ENCODE measurements at regions not wholly inside any gene's neighbourhood (a gene's known extent, or its start where the extent isn't known, plus 50 kb on each side); places are given as distances from the start of the nearest gene placed in this dataset.

DNA sequence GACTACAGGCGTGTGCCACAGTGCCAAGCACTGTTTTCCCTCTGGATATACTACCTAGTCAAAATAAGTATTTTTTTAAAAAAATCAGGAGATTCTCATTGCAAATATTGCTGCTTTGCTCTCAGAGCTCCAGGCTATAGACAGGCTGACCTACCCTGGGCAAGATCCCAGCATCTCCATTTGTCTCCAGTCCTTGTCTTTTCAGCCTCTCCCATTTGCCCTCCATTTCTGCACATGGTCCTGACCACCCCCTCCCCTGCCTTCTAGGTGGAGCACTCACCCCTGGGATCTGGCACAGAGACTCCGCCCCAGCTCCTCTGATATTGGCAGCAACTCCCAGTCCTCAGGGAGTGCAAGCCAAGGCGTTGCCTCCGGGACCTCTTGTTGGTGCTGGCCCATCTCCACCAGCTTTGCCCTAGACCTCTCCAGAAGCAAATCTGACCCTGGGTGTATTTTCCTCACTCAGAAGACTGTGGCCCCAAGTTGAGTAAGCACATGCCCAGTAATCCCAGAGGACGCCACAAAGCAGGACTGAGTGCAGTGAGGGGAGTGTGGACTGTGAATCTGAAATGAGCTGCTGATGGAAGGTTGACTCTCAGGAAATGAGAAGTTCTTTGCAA, 120.6 kb downstream of the MTPAP start:
- intact Hi-C loops (cut with DNase I), result no loop called here
- TF ChIP-seq CTCF (IDR thresholded peaks at IDR 0.05), result no peak
- no peak overlapping the region for H3K9ac ChIP-seq (ENCODE audit: low read depth in 2 of 2, low read length in 2 of 2)
- DNase-seq, result no peak
- no peaks in the 10 kb centered on the region for H3K36me3 ChIP-seq
- no peak overlapping the region for H3K4me3 ChIP-seq
- H3K27ac ChIP-seq, result no peak overlapping the region
- H3K9me3 ChIP-seq, result no peaks in the 10 kb centered on the region
- no peaks in the 10 kb centered on the region for H3K4me1 ChIP-seq
- H3K27me3 ChIP-seq, result no peaks in the 10 kb centered on the region

DNA sequence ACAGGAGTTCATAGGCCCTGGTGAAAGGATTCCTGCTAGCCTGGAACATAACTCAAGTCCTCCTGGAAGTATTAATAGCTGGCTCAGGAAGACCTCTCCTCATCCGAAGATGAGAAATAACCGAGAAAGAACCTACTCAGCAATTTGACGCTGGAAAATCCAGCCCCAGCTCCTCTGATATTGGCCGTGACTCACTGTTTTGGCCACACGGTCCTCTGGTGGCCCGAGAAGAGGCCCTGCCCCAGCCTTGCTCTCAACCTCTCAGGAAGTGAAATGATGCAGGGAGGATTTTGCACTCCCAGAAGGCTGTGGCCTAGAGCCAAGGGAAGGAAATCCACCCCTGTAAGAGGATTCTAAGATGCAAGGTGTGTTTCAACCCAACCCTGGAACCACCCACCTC, 121.6 kb downstream of the MTPAP start:
- H3K27ac ChIP-seq, result no peak overlapping the region
- no peak overlapping the region for H3K4me3 ChIP-seq
- no peaks in the 10 kb centered on the region for H3K4me1 ChIP-seq
- H3K27me3 ChIP-seq, result no peaks in the 10 kb centered on the region
- no peaks in the 10 kb centered on the region for H3K9me3 ChIP-seq
- DNase-seq, result no peak
- H3K36me3 ChIP-seq, result no peaks in the 10 kb centered on the region
- TF ChIP-seq CTCF (IDR thresholded peaks at IDR 0.05), result no peak
- intact Hi-C loops (cut with DNase I), result no loop called here
- H3K9ac ChIP-seq (ENCODE audit: low read depth in 2 of 2, low read length in 2 of 2), result no peak overlapping the region

DNA sequence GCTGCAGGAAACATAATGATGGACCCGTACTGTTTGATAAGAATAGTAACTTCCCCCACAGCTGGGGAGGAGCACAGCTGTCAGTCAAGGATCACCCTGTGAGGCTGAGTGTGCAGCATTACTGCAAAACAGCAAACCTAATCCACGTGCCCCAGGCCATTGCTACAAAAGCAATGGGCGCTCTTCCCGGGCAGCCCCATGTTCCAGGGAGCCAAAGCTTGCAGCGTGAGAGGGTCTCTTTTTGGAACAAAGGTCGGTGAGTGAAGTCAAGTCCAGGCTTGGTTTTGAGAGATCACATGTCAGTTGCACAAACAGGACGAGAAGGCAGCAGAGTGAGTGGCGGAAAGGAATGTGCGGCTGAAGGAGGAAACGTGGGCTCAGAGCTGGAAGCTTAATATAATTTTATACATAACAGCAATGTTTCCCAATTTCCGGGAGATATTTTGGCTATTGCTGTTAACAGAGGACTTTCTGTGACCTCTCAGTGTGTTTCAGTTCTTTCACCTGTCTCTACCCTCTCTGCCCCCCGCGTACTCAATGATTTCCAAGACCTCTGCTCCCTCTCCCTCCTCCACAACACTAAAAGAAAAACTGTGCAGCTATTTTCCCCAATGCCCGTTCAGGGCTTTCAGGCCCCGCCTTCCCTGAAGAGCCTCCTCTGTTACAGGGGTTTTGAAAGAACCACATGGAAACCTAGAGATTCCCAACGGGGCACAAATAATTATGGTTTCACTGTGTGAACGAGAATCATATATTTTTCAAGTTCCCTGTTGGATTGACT, 128.9 kb downstream of the MTPAP start:
- no peak for TF ChIP-seq CTCF (IDR thresholded peaks at IDR 0.05)
- no peak overlapping the region for H3K4me3 ChIP-seq
- H3K36me3 ChIP-seq, result no peaks in the 10 kb centered on the region
- no peaks in the 10 kb centered on the region for H3K4me1 ChIP-seq
- no peak overlapping the region for H3K9ac ChIP-seq (ENCODE audit: low read depth in 2 of 2, low read length in 2 of 2)
- H3K27me3 ChIP-seq, result no peaks in the 10 kb centered on the region
- H3K9me3 ChIP-seq, result no peaks in the 10 kb centered on the region
- H3K27ac ChIP-seq, result no peak overlapping the region
- no peak for DNase-seq
- intact Hi-C loops (cut with DNase I), result no loop called here

DNA sequence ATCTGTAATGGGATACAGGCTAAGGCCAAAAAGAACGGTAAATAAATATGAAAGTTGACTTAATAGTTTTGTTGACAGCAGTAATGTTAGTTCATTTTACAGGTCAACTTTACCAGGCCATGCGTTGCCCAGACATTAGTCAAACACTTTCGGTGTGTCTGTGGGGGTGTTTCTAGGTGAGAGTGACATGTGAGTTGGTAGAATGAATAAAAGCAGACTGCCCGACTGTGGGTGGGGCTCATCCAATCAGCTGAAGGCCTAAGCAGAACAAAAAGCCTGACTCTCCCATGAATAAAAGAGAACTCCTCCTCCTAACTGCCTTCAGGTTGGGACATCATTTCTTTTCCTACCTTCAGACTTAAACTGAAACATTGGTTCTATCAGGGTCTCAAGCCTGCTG, 132.3 kb downstream of the MTPAP start:
- Histone ChIP-seq H3K27ac (no peak overlapping the region), H3K4me3 (no peak overlapping the region), H3K36me3 (no peaks in the 10 kb centered on the region), H3K27me3 (no peaks in the 10 kb centered on the region), H3K4me1 (no peaks in the 10 kb centered on the region), H3K9ac (ENCODE audit: low read depth in 2 of 2, low read length in 2 of 2) (no peak overlapping the region), H3K9me3 (no peaks in the 10 kb centered on the region)
- no peak for DNase-seq
- no peak for TF ChIP-seq CTCF (IDR thresholded peaks at IDR 0.05)
- intact Hi-C loops (cut with DNase I), result no loop called here

- intact Hi-C loops (cut with DNase I), result no loop called here
- H3K4me1 ChIP-seq, result no peaks in the 10 kb centered on the region
- H3K27me3 ChIP-seq, result no peaks in the 10 kb centered on the region
- no peaks in the 10 kb centered on the region for H3K36me3 ChIP-seq
- no peaks in the 10 kb centered on the region for H3K9me3 ChIP-seq
- TF ChIP-seq CTCF (IDR thresholded peaks at IDR 0.05), result no peak
- no peak overlapping the region for H3K9ac ChIP-seq (ENCODE audit: low read depth in 2 of 2, low read length in 2 of 2)
- no peak for DNase-seq
- no peak overlapping the region for H3K27ac ChIP-seq
- H3K4me3 ChIP-seq, result no peak overlapping the region
These were observed 133.5 kb downstream of the MTPAP start for GRCh38 chr10:30215623-30216022.
